ENCODE measurements at regions not wholly inside any gene's neighbourhood (a gene's known extent, or its start where the extent isn't known, plus 50 kb on each side); places are given as distances from the start of the nearest gene placed in this dataset.
A peak's percentile ranks its signal among the peaks of the same experiment; 100 is the strongest.
"Not testable (repeated sequence)": the region's sequence is repeated elsewhere in the genome, so short reads cannot be mapped to it uniquely, and the experiment has no call there.

DNA sequence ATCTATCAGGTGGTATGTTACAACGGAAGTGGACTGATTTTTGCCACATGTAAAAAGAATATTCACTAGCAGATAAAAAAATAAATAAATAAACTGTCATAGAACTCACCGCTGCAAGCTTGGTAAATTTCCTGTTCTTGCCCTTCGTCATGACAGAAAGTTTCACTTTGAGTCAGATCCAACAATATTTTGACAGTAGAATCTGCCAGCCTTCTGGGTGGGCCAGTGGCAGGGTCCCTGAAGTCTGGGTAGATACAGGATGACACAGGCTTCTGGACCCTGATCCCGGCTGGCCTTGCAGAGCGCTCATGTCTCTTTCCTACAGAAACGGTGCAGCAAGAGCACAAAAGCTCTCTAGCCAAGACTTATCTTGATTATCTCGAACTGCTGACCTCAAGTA, 97.8 kb upstream of the PMAIP1 start:
- no peak for DNase-seq (ENCODE audit: low read depth)
- TF ChIP-seq CTCF (IDR thresholded peaks at IDR 0.05; ENCODE audit: insufficient read depth, low read length) = no peak
- H3K4me3 ChIP-seq (ENCODE audit: low read depth, low read length) = no peak overlapping the region

DNA sequence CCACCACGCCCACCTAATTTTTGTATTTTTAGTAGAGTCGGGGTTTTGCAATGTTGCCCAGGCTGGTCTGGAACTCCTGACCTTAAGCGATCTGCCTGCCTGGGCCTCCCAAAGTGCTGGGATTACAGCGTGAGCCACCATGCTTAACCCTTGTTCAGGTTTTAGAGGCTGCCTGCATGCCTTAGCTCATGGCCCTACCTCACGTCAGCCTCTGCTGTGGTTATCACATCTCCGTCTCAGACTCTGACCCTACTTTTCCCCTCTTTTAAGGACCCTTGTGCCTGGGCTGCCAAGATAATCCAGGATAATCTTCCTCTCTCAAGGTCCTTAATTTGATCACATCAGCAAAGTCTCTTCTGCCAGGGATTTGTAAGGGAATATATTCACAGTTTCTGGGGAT, 98.2 kb upstream of the PMAIP1 start:
- no peak for DNase-seq (ENCODE audit: low read depth)

GRCh38 chr18:59800897-59801296, 98.9 kb upstream of the PMAIP1 start:
- TF ChIP-seq CTCF (IDR thresholded peaks at IDR 0.05; ENCODE audit: insufficient read depth, low read length) = no peak
- no peak overlapping the region for H3K4me3 ChIP-seq (ENCODE audit: low read depth, low read length)
- DNase-seq (ENCODE audit: low read depth) = no peak

More for the DNA sequence above, 98.2 kb upstream of the PMAIP1 start:
- no peak for TF ChIP-seq CTCF (IDR thresholded peaks at IDR 0.05; ENCODE audit: insufficient read depth, low read length)
- no peak overlapping the region for H3K4me3 ChIP-seq (ENCODE audit: low read depth, low read length)

- TF ChIP-seq CTCF (IDR thresholded peaks at IDR 0.05; ENCODE audit: insufficient read depth, low read length) = no peak
- H3K4me3 ChIP-seq (ENCODE audit: low read depth, low read length) = no peak overlapping the region
- DNase-seq (ENCODE audit: low read depth) = peak; percentile 49
Observed at GRCh38 chr18:59799383-59800015, 100.3 kb upstream of the PMAIP1 start.

DNA sequence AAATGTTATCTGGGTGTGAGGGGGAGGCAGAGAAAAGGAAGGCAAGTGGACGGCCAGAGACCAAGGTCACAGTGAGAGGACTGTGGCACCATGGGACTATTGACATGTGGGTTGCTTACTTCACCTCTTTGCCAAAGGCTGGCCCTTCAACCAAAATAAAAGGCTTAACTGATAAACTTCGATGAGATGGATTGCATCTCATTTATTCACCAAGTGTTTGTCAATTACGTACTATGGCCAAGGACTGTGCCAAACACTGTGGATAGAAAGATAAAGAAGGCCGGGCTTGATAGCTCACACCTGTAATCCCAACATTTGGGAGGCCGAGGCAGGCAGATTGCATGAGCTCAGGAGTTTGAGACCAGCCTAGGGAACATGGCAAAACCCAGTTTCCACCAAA, 98.7 kb upstream of the CCBE1 start:
- DNase-seq (ENCODE audit: low read depth) = no peak
- H3K4me3 ChIP-seq (ENCODE audit: low read depth, low read length) = no peak overlapping the region

GRCh38 chr18:59792353-59792752, 95.1 kb upstream of the CCBE1 start:
- no peak overlapping the region for H3K4me3 ChIP-seq (ENCODE audit: low read depth, low read length)
- TF ChIP-seq CTCF (IDR thresholded peaks at IDR 0.05; ENCODE audit: insufficient read depth, low read length) = no peak
- no peak for DNase-seq (ENCODE audit: low read depth)

More for the DNA sequence above, 98.7 kb upstream of the CCBE1 start:
- TF ChIP-seq CTCF (IDR thresholded peaks at IDR 0.05; ENCODE audit: insufficient read depth, low read length) = no peak

- not testable (repeated sequence) for H3K4me3 ChIP-seq (ENCODE audit: low read depth, low read length); DNase-seq (ENCODE audit: low read depth)
Observed at GRCh38 chr18:59790346-59790936, 93.2 kb upstream of the CCBE1 start.

Data from fibroblast of the aortic adventitia (primary cell).